ENCODE measurements at regions not wholly inside any gene's neighbourhood (a gene's known extent, or its start where the extent isn't known, plus 50 kb on each side); places are given as distances from the start of the nearest gene placed in this dataset.

DNA sequence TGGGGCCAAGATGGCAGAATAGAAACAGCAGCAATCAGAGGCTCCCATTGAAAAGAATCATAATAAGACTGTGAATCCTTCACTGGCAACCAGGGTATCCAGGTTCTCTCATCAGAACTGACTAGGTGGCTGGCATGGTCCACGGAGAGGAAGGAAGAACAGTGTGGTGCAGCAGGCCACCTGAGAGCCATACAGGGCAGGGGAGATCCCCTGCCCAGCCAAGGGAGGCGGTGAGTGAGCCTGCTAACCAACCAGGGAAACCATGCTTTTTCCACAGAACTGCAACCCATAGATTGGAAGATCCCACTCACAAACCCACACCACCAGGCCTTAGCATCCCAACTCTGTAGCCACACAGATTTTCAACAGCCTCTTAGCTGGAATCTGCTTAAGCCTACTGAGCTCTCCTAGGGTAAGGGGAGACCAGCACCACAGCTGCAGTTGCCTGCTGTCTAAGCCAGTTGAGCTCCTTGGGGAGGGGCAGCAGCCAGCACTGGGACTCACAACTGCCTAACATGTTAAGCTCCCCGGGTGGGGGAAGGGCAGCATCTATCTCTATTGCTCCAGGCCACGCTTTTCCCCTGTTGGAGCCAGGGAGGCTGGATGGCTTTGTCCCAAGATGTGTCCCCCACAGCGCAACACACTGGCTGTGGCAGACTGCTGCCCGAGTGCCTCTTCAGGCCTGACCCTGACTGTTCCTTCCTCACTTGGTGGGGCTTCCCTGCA is 342.6 kb upstream of the CCDC196 start:
- H3K27me3 Mint-ChIP-seq (ENCODE audit: low read depth, poor library complexity), result peaks cover 9% of the 10 kb centered on the region
- no peak for DNase-seq
- no peaks in the 10 kb centered on the region for H3K4me1 Mint-ChIP-seq
- H3K27ac Mint-ChIP-seq, result no peak overlapping the region
- no peak overlapping the region for H3K4me3 Mint-ChIP-seq
- H3K36me3 Mint-ChIP-seq (ENCODE audit: low read depth), result no peaks in the 10 kb centered on the region
- TF ChIP-seq, protein P1, sequence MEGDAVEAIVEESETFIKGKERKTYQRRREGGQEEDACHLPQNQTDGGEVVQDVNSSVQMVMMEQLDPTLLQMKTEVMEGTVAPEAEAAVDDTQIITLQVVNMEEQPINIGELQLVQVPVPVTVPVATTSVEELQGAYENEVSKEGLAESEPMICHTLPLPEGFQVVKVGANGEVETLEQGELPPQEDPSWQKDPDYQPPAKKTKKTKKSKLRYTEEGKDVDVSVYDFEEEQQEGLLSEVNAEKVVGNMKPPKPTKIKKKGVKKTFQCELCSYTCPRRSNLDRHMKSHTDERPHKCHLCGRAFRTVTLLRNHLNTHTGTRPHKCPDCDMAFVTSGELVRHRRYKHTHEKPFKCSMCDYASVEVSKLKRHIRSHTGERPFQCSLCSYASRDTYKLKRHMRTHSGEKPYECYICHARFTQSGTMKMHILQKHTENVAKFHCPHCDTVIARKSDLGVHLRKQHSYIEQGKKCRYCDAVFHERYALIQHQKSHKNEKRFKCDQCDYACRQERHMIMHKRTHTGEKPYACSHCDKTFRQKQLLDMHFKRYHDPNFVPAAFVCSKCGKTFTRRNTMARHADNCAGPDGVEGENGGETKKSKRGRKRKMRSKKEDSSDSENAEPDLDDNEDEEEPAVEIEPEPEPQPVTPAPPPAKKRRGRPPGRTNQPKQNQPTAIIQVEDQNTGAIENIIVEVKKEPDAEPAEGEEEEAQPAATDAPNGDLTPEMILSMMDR (IDR thresholded peaks at IDR 0.05), result no peak
- peaks cover 27% of the 10 kb centered on the region for H3K9me3 Mint-ChIP-seq

DNA sequence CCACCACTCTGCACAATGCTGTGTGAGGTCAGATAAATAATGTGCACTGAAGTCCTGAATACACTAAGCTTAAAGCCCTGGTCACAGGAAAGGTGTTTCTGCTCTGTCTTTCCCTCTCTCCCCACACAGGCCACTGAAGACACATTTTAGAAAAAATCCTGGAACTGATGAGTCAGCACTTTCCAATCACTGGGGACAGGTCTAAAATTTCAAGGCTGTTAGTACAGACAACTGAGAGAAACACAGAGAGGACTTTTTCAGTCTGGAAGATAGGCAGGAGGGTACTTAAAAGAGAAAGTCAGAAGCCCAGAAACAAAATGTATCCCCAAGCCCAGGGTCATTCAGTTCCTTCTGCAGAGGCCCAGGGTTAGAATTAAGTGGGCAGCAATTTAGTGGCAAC is 333.9 kb upstream of the CCDC196 start:
- peak overlapping the region; percentile 89 for H3K27ac Mint-ChIP-seq
- no peak for DNase-seq
- H3K36me3 Mint-ChIP-seq (ENCODE audit: low read depth), result no peaks in the 10 kb centered on the region
- H3K4me1 Mint-ChIP-seq, result peaks cover 16% of the 10 kb centered on the region
- H3K9me3 Mint-ChIP-seq, result peaks cover 29% of the 10 kb centered on the region
- TF ChIP-seq, protein P1 (IDR thresholded peaks at IDR 0.05), result no peak
- H3K27me3 Mint-ChIP-seq (ENCODE audit: low read depth, poor library complexity), result peaks cover 7% of the 10 kb centered on the region
- H3K4me3 Mint-ChIP-seq, result peak overlapping the region; percentile 29

DNA sequence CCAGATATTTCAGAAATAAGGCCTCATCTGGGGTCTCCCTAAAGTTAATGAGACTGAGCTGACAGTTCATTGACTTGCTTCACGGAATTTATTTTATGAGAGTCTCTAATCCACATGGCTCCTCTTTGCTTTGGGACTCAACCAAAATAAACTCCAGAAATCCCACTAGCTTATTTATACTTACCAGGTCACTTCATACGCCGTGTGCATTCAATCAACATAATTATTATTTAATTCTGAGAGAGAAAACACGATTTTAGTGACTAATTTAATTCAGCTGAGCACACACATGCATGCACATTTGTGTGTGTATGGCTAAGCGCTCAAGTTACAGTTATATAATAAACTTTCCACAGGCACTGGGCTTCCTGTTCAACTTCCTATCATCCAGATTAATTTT is 333.4 kb upstream of the CCDC196 start:
- TF ChIP-seq, protein P1 (IDR thresholded peaks at IDR 0.05), result no peak
- peaks cover 7% of the 10 kb centered on the region for H3K27me3 Mint-ChIP-seq (ENCODE audit: low read depth, poor library complexity)
- H3K9me3 Mint-ChIP-seq, result peaks cover 27% of the 10 kb centered on the region
- no peak for DNase-seq
- no peak overlapping the region for H3K4me3 Mint-ChIP-seq
- H3K36me3 Mint-ChIP-seq (ENCODE audit: low read depth), result no peaks in the 10 kb centered on the region
- H3K27ac Mint-ChIP-seq, result peak overlapping the region; percentile 71
- H3K4me1 Mint-ChIP-seq, result peaks cover 16% of the 10 kb centered on the region

DNA sequence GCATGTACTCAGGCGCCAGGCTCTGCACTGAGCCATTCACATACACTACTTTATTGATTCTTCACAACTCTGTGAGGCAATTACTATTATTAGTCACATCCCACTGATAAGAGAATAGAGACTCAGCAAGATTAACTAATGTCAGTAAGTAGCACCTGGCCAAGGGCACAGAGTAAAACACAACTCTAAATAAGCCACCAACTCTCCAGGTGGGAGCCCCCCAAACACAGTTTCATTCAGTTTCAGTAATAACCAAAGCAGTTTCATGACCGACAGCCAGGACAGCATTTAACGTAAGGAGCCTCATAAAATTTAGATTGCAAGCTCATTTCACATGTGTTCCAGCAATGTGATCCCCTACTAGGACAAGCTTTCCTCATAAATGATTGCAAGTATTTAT is 323.1 kb upstream of the CCDC196 start:
- no peak for DNase-seq
- H3K9me3 Mint-ChIP-seq, result peaks cover 7% of the 10 kb centered on the region
- H3K4me3 Mint-ChIP-seq, result no peak overlapping the region
- TF ChIP-seq, protein P1 (IDR thresholded peaks at IDR 0.05), result no peak
- peaks cover 6% of the 10 kb centered on the region for H3K4me1 Mint-ChIP-seq
- no peaks in the 10 kb centered on the region for H3K36me3 Mint-ChIP-seq (ENCODE audit: low read depth)
- no peak overlapping the region for H3K27ac Mint-ChIP-seq
- H3K27me3 Mint-ChIP-seq (ENCODE audit: low read depth, poor library complexity), result peaks cover 12% of the 10 kb centered on the region

DNA sequence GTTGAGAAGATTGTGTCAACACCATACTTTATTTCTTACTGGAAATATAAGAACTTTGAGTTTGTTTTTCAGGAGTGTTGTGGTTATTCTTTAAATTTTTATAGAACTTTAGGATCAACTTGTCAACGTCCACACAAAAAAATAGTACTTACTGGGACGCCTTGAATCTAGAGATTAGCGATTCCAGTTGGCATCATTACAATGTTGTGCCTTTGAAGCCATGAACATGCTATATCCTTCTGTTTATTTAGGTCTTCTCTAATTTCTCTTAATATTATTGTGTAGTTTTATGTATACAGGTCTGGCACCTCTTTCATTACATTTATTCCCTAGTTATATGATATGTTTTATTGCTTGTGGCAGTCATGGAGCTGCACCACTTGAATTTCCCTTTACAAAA is 320.8 kb upstream of the CCDC196 start:
- Mint-ChIP-seq H3K4me1 (peaks cover 6% of the 10 kb centered on the region), H3K36me3 (ENCODE audit: low read depth) (no peaks in the 10 kb centered on the region), H3K27me3 (ENCODE audit: low read depth, poor library complexity) (peaks cover 12% of the 10 kb centered on the region), H3K4me3 (no peak overlapping the region), H3K27ac (no peak overlapping the region), H3K9me3 (peaks cover 4% of the 10 kb centered on the region)
- TF ChIP-seq, protein P1 (IDR thresholded peaks at IDR 0.05), result no peak
- no peak for DNase-seq

DNA sequence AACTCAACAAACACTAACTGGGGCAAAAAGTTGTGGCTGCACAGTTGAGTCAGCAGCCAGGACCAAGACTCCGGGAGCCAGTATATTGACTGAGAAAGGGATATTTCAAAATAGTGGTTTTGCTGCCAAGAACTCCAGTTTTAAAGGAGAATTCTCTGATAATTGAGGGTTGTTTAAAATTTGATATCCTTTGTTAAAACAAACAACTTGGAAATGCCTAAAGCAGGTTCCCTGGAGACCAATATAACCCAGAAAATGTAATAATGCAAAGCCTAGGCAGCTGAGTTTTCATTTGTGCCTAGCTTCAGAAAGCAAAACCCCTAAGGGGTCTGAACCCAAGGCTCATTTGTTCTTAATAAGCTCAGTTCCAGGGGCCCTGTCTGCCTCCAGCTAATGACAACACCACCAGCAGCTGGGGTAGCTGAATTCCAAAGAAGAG is 311.7 kb upstream of the CCDC196 start:
- no peak overlapping the region for H3K27ac Mint-ChIP-seq
- DNase-seq, result no peak
- H3K4me1 Mint-ChIP-seq, result peaks cover 16% of the 10 kb centered on the region
- peaks cover 4% of the 10 kb centered on the region for H3K9me3 Mint-ChIP-seq
- no peaks in the 10 kb centered on the region for H3K36me3 Mint-ChIP-seq (ENCODE audit: low read depth)
- H3K27me3 Mint-ChIP-seq (ENCODE audit: low read depth, poor library complexity), result no peaks in the 10 kb centered on the region
- TF ChIP-seq, protein P1 (IDR thresholded peaks at IDR 0.05), result no peak
- H3K4me3 Mint-ChIP-seq, result no peak overlapping the region
